ENCODE measurements at regions not wholly inside any gene's neighbourhood (a gene's known extent, or its start where the extent isn't known, plus 50 kb on each side); places are given as distances from the start of the nearest gene placed in this dataset.

DNA sequence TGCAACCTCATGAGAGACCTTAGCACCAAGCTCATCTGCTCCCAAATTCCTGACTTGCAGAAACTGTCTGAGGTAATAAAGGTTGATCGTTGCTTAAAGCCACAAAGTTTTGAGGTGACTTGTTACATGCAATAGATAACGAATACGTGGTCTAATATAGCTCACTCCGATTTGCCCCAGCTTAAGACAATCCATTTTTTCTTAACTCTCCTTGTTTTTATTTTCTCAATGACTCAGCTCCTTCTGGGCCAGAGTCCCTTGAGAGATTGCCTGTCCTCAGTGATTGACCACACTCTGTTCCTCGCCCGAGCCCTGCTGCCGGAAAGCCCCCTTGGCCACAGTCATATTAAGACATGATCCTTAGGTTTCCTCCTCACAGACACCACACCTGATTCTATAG is 63.7 kb upstream of the FANCC start:
- Histone ChIP-seq H3K9me3 (ENCODE audit: low read depth, low read length, poor library complexity, severe bottlenecking) (no peaks in the 10 kb centered on the region), H3K27me3 (replicated peaks; ENCODE audit: insufficient read depth, low read depth, low read length, poor library complexity) (no peaks in the 10 kb centered on the region), H3K4me3 (ENCODE audit: low read depth, low read length, poor library complexity, severe bottlenecking) (no peak overlapping the region), H3K27ac (ENCODE audit: low read depth, low read length, poor library complexity, severe bottlenecking) (no peak overlapping the region), H3K36me3 (ENCODE audit: insufficient read depth, low read length, poor library complexity, severe bottlenecking) (no peaks in the 10 kb centered on the region), H3K4me1 (ENCODE audit: insufficient read depth, low read length, poor library complexity, severe bottlenecking) (peaks cover 15% of the 10 kb centered on the region)
- BruUV-seq (replicated peaks): no TSS peak
- DNase-seq (ENCODE audit: low spot score): no peak
- CTCF ChIA-PET: no interaction called here
- POLR2A ChIA-PET (ENCODE audit: low non-redundant PET): no interaction called here
- intact Hi-C loops (cut with micrococcal nuclease; ENCODE audit: unreplicated experiment): no loop called here
- TF ChIP-seq, protein P1, sequence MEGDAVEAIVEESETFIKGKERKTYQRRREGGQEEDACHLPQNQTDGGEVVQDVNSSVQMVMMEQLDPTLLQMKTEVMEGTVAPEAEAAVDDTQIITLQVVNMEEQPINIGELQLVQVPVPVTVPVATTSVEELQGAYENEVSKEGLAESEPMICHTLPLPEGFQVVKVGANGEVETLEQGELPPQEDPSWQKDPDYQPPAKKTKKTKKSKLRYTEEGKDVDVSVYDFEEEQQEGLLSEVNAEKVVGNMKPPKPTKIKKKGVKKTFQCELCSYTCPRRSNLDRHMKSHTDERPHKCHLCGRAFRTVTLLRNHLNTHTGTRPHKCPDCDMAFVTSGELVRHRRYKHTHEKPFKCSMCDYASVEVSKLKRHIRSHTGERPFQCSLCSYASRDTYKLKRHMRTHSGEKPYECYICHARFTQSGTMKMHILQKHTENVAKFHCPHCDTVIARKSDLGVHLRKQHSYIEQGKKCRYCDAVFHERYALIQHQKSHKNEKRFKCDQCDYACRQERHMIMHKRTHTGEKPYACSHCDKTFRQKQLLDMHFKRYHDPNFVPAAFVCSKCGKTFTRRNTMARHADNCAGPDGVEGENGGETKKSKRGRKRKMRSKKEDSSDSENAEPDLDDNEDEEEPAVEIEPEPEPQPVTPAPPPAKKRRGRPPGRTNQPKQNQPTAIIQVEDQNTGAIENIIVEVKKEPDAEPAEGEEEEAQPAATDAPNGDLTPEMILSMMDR (conservative IDR thresholded peaks at IDR 0.05; ENCODE audit: low read depth, low read length): no peak
- TF ChIP-seq EZH2 (IDR thresholded peaks at IDR 0.05; ENCODE audit: borderline replicate concordance, low read depth, low read length, poor library complexity, severe bottlenecking): no peak

- Histone ChIP-seq H3K27ac (ENCODE audit: low read depth, low read length, poor library complexity, severe bottlenecking) (no peak overlapping the region), H3K27me3 (replicated peaks; ENCODE audit: insufficient read depth, low read depth, low read length, poor library complexity) (no peaks in the 10 kb centered on the region), H3K4me3 (ENCODE audit: low read depth, low read length, poor library complexity, severe bottlenecking) (no peak overlapping the region), H3K36me3 (ENCODE audit: insufficient read depth, low read length, poor library complexity, severe bottlenecking) (no peaks in the 10 kb centered on the region), H3K4me1 (ENCODE audit: insufficient read depth, low read length, poor library complexity, severe bottlenecking) (peaks cover 15% of the 10 kb centered on the region), H3K9me3 (ENCODE audit: low read depth, low read length, poor library complexity, severe bottlenecking) (no peaks in the 10 kb centered on the region)
- ChIA-PET POLR2A (ENCODE audit: low non-redundant PET) (no interaction called here), CTCF (no interaction called here)
- BruUV-seq (replicated peaks): no TSS peak
- TF ChIP-seq, protein P1 (conservative IDR thresholded peaks at IDR 0.05; ENCODE audit: low read depth, low read length): 0 out of 2 replicates have a peak, but pooled peaks have one; percentile 30
- TF ChIP-seq EZH2 (IDR thresholded peaks at IDR 0.05; ENCODE audit: borderline replicate concordance, low read depth, low read length, poor library complexity, severe bottlenecking): no peak
- DNase-seq (ENCODE audit: low spot score): no peak
- intact Hi-C loops (cut with micrococcal nuclease; ENCODE audit: unreplicated experiment): no loop called here
These were observed 62.1 kb upstream of the FANCC start for GRCh38 chr9:95379630-95380029.

- POLR2A ChIA-PET (ENCODE audit: low non-redundant PET): no interaction called here
- no peak for TF ChIP-seq EZH2 (IDR thresholded peaks at IDR 0.05; ENCODE audit: borderline replicate concordance, low read depth, low read length, poor library complexity, severe bottlenecking)
- TF ChIP-seq, protein P1 (conservative IDR thresholded peaks at IDR 0.05; ENCODE audit: low read depth, low read length): no peak
- H3K27me3 ChIP-seq (replicated peaks; ENCODE audit: insufficient read depth, low read depth, low read length, poor library complexity): no peaks in the 10 kb centered on the region
- intact Hi-C loops (cut with micrococcal nuclease; ENCODE audit: unreplicated experiment): no loop called here
- DNase-seq (ENCODE audit: low spot score): no peak
- no peak overlapping the region for H3K4me3 ChIP-seq (ENCODE audit: low read depth, low read length, poor library complexity, severe bottlenecking)
- CTCF ChIA-PET: no interaction called here
- no peak overlapping the region for H3K27ac ChIP-seq (ENCODE audit: low read depth, low read length, poor library complexity, severe bottlenecking)
- peaks cover 18% of the 10 kb centered on the region for H3K4me1 ChIP-seq (ENCODE audit: insufficient read depth, low read length, poor library complexity, severe bottlenecking)
- no peaks in the 10 kb centered on the region for H3K9me3 ChIP-seq (ENCODE audit: low read depth, low read length, poor library complexity, severe bottlenecking)
- no peaks in the 10 kb centered on the region for H3K36me3 ChIP-seq (ENCODE audit: insufficient read depth, low read length, poor library complexity, severe bottlenecking)
- BruUV-seq (replicated peaks): no TSS peak
These were observed 56.4 kb upstream of the FANCC start for GRCh38 chr9:95373782-95374487.
